ENCODE measurements at regions not wholly inside any gene's neighbourhood (a gene's known extent, or its start where the extent isn't known, plus 50 kb on each side); places are given as distances from the start of the nearest gene placed in this dataset.

GRCh38 chr6:148247386-148248063, 95.1 kb upstream of the SASH1 start (continued):
- TF ChIP-seq, protein P1, sequence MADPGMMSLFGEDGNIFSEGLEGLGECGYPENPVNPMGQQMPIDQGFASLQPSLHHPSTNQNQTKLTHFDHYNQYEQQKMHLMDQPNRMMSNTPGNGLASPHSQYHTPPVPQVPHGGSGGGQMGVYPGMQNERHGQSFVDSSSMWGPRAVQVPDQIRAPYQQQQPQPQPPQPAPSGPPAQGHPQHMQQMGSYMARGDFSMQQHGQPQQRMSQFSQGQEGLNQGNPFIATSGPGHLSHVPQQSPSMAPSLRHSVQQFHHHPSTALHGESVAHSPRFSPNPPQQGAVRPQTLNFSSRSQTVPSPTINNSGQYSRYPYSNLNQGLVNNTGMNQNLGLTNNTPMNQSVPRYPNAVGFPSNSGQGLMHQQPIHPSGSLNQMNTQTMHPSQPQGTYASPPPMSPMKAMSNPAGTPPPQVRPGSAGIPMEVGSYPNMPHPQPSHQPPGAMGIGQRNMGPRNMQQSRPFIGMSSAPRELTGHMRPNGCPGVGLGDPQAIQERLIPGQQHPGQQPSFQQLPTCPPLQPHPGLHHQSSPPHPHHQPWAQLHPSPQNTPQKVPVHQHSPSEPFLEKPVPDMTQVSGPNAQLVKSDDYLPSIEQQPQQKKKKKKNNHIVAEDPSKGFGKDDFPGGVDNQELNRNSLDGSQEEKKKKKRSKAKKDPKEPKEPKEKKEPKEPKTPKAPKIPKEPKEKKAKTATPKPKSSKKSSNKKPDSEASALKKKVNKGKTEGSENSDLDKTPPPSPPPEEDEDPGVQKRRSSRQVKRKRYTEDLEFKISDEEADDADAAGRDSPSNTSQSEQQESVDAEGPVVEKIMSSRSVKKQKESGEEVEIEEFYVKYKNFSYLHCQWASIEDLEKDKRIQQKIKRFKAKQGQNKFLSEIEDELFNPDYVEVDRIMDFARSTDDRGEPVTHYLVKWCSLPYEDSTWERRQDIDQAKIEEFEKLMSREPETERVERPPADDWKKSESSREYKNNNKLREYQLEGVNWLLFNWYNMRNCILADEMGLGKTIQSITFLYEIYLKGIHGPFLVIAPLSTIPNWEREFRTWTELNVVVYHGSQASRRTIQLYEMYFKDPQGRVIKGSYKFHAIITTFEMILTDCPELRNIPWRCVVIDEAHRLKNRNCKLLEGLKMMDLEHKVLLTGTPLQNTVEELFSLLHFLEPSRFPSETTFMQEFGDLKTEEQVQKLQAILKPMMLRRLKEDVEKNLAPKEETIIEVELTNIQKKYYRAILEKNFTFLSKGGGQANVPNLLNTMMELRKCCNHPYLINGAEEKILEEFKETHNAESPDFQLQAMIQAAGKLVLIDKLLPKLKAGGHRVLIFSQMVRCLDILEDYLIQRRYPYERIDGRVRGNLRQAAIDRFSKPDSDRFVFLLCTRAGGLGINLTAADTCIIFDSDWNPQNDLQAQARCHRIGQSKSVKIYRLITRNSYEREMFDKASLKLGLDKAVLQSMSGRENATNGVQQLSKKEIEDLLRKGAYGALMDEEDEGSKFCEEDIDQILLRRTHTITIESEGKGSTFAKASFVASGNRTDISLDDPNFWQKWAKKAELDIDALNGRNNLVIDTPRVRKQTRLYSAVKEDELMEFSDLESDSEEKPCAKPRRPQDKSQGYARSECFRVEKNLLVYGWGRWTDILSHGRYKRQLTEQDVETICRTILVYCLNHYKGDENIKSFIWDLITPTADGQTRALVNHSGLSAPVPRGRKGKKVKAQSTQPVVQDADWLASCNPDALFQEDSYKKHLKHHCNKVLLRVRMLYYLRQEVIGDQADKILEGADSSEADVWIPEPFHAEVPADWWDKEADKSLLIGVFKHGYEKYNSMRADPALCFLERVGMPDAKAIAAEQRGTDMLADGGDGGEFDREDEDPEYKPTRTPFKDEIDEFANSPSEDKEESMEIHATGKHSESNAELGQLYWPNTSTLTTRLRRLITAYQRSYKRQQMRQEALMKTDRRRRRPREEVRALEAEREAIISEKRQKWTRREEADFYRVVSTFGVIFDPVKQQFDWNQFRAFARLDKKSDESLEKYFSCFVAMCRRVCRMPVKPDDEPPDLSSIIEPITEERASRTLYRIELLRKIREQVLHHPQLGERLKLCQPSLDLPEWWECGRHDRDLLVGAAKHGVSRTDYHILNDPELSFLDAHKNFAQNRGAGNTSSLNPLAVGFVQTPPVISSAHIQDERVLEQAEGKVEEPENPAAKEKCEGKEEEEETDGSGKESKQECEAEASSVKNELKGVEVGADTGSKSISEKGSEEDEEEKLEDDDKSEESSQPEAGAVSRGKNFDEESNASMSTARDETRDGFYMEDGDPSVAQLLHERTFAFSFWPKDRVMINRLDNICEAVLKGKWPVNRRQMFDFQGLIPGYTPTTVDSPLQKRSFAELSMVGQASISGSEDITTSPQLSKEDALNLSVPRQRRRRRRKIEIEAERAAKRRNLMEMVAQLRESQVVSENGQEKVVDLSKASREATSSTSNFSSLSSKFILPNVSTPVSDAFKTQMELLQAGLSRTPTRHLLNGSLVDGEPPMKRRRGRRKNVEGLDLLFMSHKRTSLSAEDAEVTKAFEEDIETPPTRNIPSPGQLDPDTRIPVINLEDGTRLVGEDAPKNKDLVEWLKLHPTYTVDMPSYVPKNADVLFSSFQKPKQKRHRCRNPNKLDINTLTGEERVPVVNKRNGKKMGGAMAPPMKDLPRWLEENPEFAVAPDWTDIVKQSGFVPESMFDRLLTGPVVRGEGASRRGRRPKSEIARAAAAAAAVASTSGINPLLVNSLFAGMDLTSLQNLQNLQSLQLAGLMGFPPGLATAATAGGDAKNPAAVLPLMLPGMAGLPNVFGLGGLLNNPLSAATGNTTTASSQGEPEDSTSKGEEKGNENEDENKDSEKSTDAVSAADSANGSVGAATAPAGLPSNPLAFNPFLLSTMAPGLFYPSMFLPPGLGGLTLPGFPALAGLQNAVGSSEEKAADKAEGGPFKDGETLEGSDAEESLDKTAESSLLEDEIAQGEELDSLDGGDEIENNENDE (IDR thresholded peaks at IDR 0.05; ENCODE audit: insufficient replicate concordance, low read length), result no peak
- TF ChIP-seq SIRT6 (IDR thresholded peaks at IDR 0.05; ENCODE audit: low read length), result no peak
- no peak for TF ChIP-seq EZH2 (IDR thresholded peaks at IDR 0.05; ENCODE audit: low read depth, low read length, severe bottlenecking)
- TF ChIP-seq BCL11A (IDR thresholded peaks at IDR 0.05; ENCODE audit: low read depth in 2 of 2, low read length in 2 of 2), result no peak
- no peak for TF ChIP-seq CTCF (IDR thresholded peaks at IDR 0.05; ENCODE audit: control extremely low read depth in 1 of 3, insufficient read depth in 1 of 3, low read depth in 1 of 3, low read length in 3 of 3)
- no peak for TF ChIP-seq RBBP5 (IDR thresholded peaks at IDR 0.05; ENCODE audit: borderline replicate concordance, low read depth, low read length)
- no peak for TF ChIP-seq EP300 (IDR thresholded peaks at IDR 0.05; ENCODE audit: borderline replicate concordance in 1 of 2, low read depth in 2 of 2, low read length in 2 of 2)
- TF ChIP-seq KDM4A (IDR thresholded peaks at IDR 0.05; ENCODE audit: low read depth, low read length, severe bottlenecking), result no peak

All from H1 (cell line).